PC-9 (cell line): ENCODE measurements at regions not wholly inside any gene's neighbourhood (a gene's known extent, or its start where the extent isn't known, plus 50 kb on each side); places are given as distances from the start of the nearest gene placed in this dataset.

ENCODE experiments used
- CTCF ChIP-seq: fragments of 200-600 bp; sonication (generic); conservative IDR thresholded peaks from 2 replicates; pipeline ENCODE4 v1.6.1; 2017; ENCODE audit warnings: mixed run types, antibody characterized with exemption, mild to moderate bottlenecking, moderate library complexity
- EZH2 ChIP-seq: fragments of 200-600 bp; sonication (generic); IDR thresholded peaks from 2 replicates; pipeline ENCODE4 v1.8.0; 2017; ENCODE audit warnings: antibody characterized with exemption, low read depth

GRCh38 chr11:38538866-38539680 lies 1941.0 kb upstream of the RAG2 start:
- no peak for TF ChIP-seq EZH2
- no peak for TF ChIP-seq CTCF
